IPS DF 6.9 (cell line): ENCODE measurements at regions not wholly inside any gene's neighbourhood (a gene's known extent, or its start where the extent isn't known, plus 50 kb on each side); places are given as distances from the start of the nearest gene placed in this dataset.

Experiments
- DNase-seq: peaks from one replicate; pipeline ENCODE4 v3.0.0-alpha.2; 2013; ENCODE audit warnings: low read depth, low spot score
- H3K27ac ChIP-seq: one replicate; pipeline ENCODE4 v1.5.1; 2013; ENCODE audit warnings: low read length, control low read depth
- H3K27me3 ChIP-seq: 2 replicates; pipeline ENCODE4 v1.6.1; 2013; ENCODE audit warnings: mild to moderate bottlenecking, low read length; ENCODE audit not compliant: control insufficient read depth, insufficient read depth
- H3K36me3 ChIP-seq: 2 replicates; pipeline ENCODE4 v1.6.1; 2013; ENCODE audit warnings: low read length; ENCODE audit not compliant: control insufficient read depth, insufficient read depth
- H3K4me1 ChIP-seq: 2 replicates; pipeline ENCODE4 v1.6.1; 2013; ENCODE audit warnings: low read length; ENCODE audit not compliant: control insufficient read depth, insufficient read depth
- H3K4me3 ChIP-seq: 2 replicates; pipeline ENCODE4 v1.5.1; 2013; ENCODE audit warnings: mild to moderate bottlenecking, low read length
- H3K9me3 ChIP-seq: 2 replicates; pipeline ENCODE4 v1.6.1; 2013; ENCODE audit warnings: low read length, inconsistent platforms; ENCODE audit not compliant: control insufficient read depth, insufficient read depth
- WGBS: extraction: QIAGEN DNeasy Blood & Tissue Kit; methylation state at CpG from one replicate; pipeline ENCODE4 v1.1.7; 2013; ENCODE audit warnings: mixed read lengths, missing lambda C conversion rate; ENCODE audit not compliant: insufficient read length, insufficient coverage; 5-methylcytosine and 5-hydroxymethylcytosine counted together

GRCh38 chr22:49562685-49563249, 264.9 kb downstream of the BRD1 start:
- DNase-seq = no peak
- Histone ChIP-seq H3K4me3 (no peak overlapping the region), H3K27ac (no peak overlapping the region), H3K27me3 (no peaks in the 10 kb centered on the region), H3K9me3 (peaks cover 31% of the 10 kb centered on the region), H3K4me1 (no peaks in the 10 kb centered on the region), H3K36me3 (no peaks in the 10 kb centered on the region)
- WGBS = 100% methylated on average over 4 of the region's 4 CpGs

GRCh38 chr22:49561976-49562375, 265.7 kb downstream of the BRD1 start:
- no peak for DNase-seq
- no peak overlapping the region for H3K27ac ChIP-seq
- H3K27me3 ChIP-seq = no peaks in the 10 kb centered on the region
- H3K9me3 ChIP-seq = peaks cover 28% of the 10 kb centered on the region
- no peak overlapping the region for H3K4me3 ChIP-seq
- no peaks in the 10 kb centered on the region for H3K36me3 ChIP-seq
- WGBS = no CpG with 5 or more reads among the region's 6 CpGs
- no peaks in the 10 kb centered on the region for H3K4me1 ChIP-seq

DNA sequence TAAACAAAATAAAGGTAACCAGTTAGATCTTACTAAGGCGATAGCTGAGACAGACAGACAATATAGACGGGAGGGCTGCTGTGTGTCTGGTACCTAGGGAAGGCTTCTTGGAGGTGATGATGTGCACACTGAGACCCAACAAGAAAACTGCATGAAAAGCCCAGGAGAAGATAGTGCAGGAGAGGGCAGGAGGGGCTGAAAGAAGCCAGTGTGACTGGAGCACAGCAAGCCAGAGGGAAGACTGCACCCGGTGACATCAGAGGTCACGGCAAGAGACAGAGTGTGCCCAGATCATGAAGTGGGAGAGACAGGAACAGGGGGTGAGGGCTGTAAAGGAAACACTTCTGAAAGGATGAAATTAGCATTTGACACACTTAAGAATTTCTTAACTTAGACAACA, 266.3 kb downstream of the BRD1 start:
- WGBS = no CpG with 5 or more reads among the region's 4 CpGs
- Histone ChIP-seq H3K9me3 (peaks cover 24% of the 10 kb centered on the region), H3K4me1 (no peaks in the 10 kb centered on the region), H3K4me3 (no peak overlapping the region), H3K27ac (no peak overlapping the region), H3K36me3 (no peaks in the 10 kb centered on the region), H3K27me3 (no peaks in the 10 kb centered on the region)
- no peak for DNase-seq

DNA sequence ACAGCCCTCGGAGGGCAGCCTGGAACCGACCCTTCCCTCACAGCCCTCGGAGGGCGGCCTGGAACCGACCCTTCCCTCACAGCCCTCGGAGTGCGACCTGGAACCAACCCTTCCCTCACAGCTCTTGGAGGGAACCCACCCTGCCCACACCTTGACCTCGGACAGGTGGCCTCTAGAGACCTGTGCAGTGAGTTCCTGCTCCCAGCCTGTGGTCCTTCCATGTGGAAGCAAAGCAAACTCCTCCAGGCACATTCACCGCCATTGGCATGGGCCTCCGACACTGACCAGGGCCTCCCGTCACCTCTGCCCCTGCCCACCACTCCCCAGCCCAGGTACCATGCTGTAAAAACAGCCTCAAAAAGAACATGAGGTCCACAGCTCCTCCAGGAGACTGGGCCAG, 272.1 kb downstream of the BRD1 start:
- Histone ChIP-seq H3K9me3 (peaks cover 31% of the 10 kb centered on the region), H3K4me1 (no peaks in the 10 kb centered on the region), H3K27ac (no peak overlapping the region), H3K4me3 (no peak overlapping the region), H3K36me3 (no peaks in the 10 kb centered on the region), H3K27me3 (no peaks in the 10 kb centered on the region)
- WGBS = no CpG with 5 or more reads among the region's 11 CpGs
- DNase-seq = no peak

GRCh38 chr22:49554741-49555140, 272.9 kb downstream of the BRD1 start:
- WGBS = no CpG with 5 or more reads among the region's 17 CpGs
- Histone ChIP-seq H3K36me3 (no peaks in the 10 kb centered on the region), H3K4me1 (no peaks in the 10 kb centered on the region), H3K27ac (no peak overlapping the region), H3K9me3 (peaks cover 32% of the 10 kb centered on the region), H3K4me3 (no peak overlapping the region), H3K27me3 (no peaks in the 10 kb centered on the region)
- no peak for DNase-seq

- Histone ChIP-seq H3K4me1 (no peaks in the 10 kb centered on the region), H3K27ac (no peak overlapping the region), H3K9me3 (peaks cover 33% of the 10 kb centered on the region), H3K36me3 (no peaks in the 10 kb centered on the region), H3K27me3 (no peaks in the 10 kb centered on the region), H3K4me3 (no peak overlapping the region)
- no CpG with 5 or more reads among the region's 10 CpGs for WGBS
- no peak for DNase-seq
These were observed 273.4 kb downstream of the BRD1 start for GRCh38 chr22:49554296-49554625.

DNA sequence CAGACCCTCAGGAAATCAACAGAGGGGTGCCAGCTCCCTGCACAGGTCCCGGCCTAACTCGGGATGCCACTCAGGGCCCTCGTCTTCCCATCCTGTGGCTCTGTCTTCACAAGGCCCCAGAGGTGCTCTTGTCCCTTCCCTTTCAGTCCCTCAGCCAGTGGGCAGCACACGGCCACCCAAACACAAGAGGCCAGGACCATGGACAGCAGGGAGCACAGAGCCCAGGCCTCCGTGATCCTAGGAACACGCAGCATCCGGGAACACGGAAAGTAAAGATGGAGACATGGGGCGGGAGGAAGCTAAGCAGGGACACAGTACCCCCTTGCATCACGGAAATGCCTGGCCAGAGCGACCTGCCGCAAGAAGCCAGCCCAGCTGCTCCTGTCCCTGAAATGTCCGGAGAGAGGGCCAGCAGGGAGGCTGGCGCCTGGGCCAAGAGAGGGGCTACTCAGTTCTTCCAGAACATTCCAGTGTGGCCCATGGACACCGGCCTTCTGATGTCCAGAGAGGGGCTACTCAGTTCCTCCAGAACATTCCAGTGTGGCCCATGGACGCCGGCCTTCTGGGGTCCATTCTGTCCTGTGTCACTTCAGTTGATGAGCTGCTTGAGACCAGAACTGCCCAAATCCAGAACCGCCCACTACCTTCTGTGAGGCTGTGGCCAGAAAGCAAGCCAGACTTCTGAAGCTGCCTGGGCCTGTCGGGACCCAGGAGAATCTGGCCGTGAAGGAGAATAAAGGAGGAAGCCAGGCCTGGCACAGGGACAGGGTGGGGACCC, 274.0 kb downstream of the BRD1 start:
- Histone ChIP-seq H3K27me3 (no peaks in the 10 kb centered on the region), H3K9me3 (peaks cover 37% of the 10 kb centered on the region), H3K4me3 (no peak overlapping the region), H3K36me3 (no peaks in the 10 kb centered on the region), H3K27ac (no peak overlapping the region), H3K4me1 (no peaks in the 10 kb centered on the region)
- no CpG with 5 or more reads among the region's 20 CpGs for WGBS
- no peak for DNase-seq

- no peak overlapping the region for H3K4me3 ChIP-seq
- no peaks in the 10 kb centered on the region for H3K36me3 ChIP-seq
- H3K4me1 ChIP-seq = no peaks in the 10 kb centered on the region
- H3K9me3 ChIP-seq = peaks cover 43% of the 10 kb centered on the region
- no peak for DNase-seq
- H3K27me3 ChIP-seq = no peaks in the 10 kb centered on the region
- WGBS = no CpG with 5 or more reads among the region's 11 CpGs
- no peak overlapping the region for H3K27ac ChIP-seq
These were observed 274.6 kb downstream of the BRD1 start for GRCh38 chr22:49553076-49553475.

GRCh38 chr22:49551897-49552614, 275.6 kb downstream of the BRD1 start:
- no peaks in the 10 kb centered on the region for H3K36me3 ChIP-seq
- H3K27ac ChIP-seq = no peak overlapping the region
- peaks cover 46% of the 10 kb centered on the region for H3K9me3 ChIP-seq
- H3K4me3 ChIP-seq = no peak overlapping the region
- no peak for DNase-seq
- no CpG with 5 or more reads among the region's 15 CpGs for WGBS
- no peaks in the 10 kb centered on the region for H3K4me1 ChIP-seq
- no peaks in the 10 kb centered on the region for H3K27me3 ChIP-seq

DNA sequence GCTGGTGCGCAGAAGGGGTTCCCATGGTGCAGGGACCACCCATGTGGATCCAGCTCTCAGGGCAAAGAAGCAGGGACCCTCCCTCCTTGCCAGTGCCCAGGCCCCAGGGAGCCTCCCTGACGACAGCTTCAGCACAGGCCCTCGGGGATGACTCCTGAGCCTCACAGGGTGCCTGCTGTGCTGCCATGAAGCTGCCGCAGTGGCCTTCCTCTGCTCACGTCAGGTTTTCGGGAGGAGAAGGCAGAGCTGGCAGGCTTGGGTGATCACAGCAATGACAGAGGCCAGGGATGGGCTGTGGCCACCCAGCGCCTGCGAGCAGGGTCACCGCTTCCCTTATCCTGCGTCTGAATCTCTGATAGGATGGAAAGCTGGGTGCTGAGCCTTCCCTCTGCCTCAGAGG, 276.2 kb downstream of the BRD1 start:
- no peaks in the 10 kb centered on the region for H3K27me3 ChIP-seq
- WGBS = no CpG with 5 or more reads among the region's 10 CpGs
- DNase-seq = no peak
- no peak overlapping the region for H3K27ac ChIP-seq
- H3K4me3 ChIP-seq = no peak overlapping the region
- H3K36me3 ChIP-seq = no peaks in the 10 kb centered on the region
- no peaks in the 10 kb centered on the region for H3K4me1 ChIP-seq
- peaks cover 48% of the 10 kb centered on the region for H3K9me3 ChIP-seq
